H1 (cell line): ENCODE measurements at regions not wholly inside any gene's neighbourhood (a gene's known extent, or its start where the extent isn't known, plus 50 kb on each side); places are given as distances from the start of the nearest gene placed in this dataset.

Experiments used
- CTCF ChIA-PET: fragments of 300-600 bp; sonication (Branson Sonifier 250); formaldehyde crosslinking; loops from one replicate; lab custom pipeline; 2021; ENCODE audit not compliant: partially characterized antibody; lab: Charles Lee
- POLR2A ChIA-PET: fragments of 300-600 bp; sonication (Branson Sonifier 250); formaldehyde crosslinking; loops from one replicate; lab custom pipeline; 2021; ENCODE audit warnings: inconsistent platforms; ENCODE audit not compliant: partially characterized antibody; lab: Charles Lee
- DNase-seq, 2 experiments: peaks; one replicate each; pipeline versions ENCODE4 v3.0.0 to v3.0.0-alpha.2; 2010 to 2022; ENCODE audit warnings: low spot score in 2 of 2, low read depth in 1 of 2, mixed read lengths in 1 of 2
- FAIRE-seq: peaks from 2 replicates; lab custom pipeline; 2011; peaks lifted over from hg19 to GRCh38; lab: Jason Lieb, UNC
- H2AFZ ChIP-seq: 2 replicates; pipeline ENCODE4 v1.8.1; 2012; ENCODE audit warnings: low read length, inconsistent platforms
- H2AK5ac ChIP-seq: 2 replicates; pipeline ENCODE4 v1.6.1; 2013; ENCODE audit warnings: low read depth, low read length
- H2BK120ac ChIP-seq: replicated peaks from 2 replicates; pipeline ENCODE3; 2013; ENCODE audit warnings: low read depth, low read length, inconsistent platforms
- H2BK12ac ChIP-seq: 2 replicates; pipeline ENCODE4 v1.6.1; 2013; ENCODE audit warnings: low read depth, low read length
- H2BK15ac ChIP-seq: 2 replicates; pipeline ENCODE4 v1.6.1; 2013; ENCODE audit warnings: low read length
- H2BK20ac ChIP-seq: 2 replicates; pipeline ENCODE4 v1.6.1; 2013; ENCODE audit warnings: low read length
- H2BK5ac ChIP-seq: 2 replicates; pipeline ENCODE4 v1.6.1; 2013; ENCODE audit warnings: low read depth, low read length
- H3K14ac ChIP-seq: 2 replicates; pipeline ENCODE4 v1.6.1; 2013; ENCODE audit warnings: inconsistent platforms; ENCODE audit not compliant: insufficient read length
- H3K18ac ChIP-seq: 2 replicates; pipeline ENCODE4 v1.6.1; 2013; ENCODE audit warnings: low read length; ENCODE audit errors: extremely low read depth
- H3K23ac ChIP-seq: 2 replicates; pipeline ENCODE4 v1.6.1; 2013; ENCODE audit warnings: inconsistent platforms; ENCODE audit not compliant: insufficient read length
- H3K23me2 ChIP-seq: 2 replicates; pipeline ENCODE4 v1.6.1; 2013; ENCODE audit warnings: low read depth, low read length
- H3K27ac ChIP-seq: 2 replicates; pipeline ENCODE4 v1.6.1; 2011; ENCODE audit warnings: low read depth, low read length, inconsistent platforms
- H3K27me3 ChIP-seq, 4 experiments: replicated peaks in 1 of 4; 1 replicate in 1 of 4; 2 replicates in 3 of 4; pipeline versions ENCODE4 v1.6.1 to v1.8.1; 2011 to 2013; ENCODE audit warnings: low read length in 3 of 4, mild to moderate bottlenecking in 3 of 4, inconsistent platforms in 2 of 4, mixed read lengths in 2 of 4, moderate library complexity in 1 of 4; ENCODE audit not compliant: control insufficient read depth in 3 of 4, insufficient read depth in 3 of 4; ENCODE audit errors: extremely low read depth in 1 of 4
- H3K36me3 ChIP-seq, 4 experiments: 2 replicates each; pipeline versions ENCODE4 v1.6.1 to v1.8.1; 2011 to 2013; ENCODE audit warnings: mild to moderate bottlenecking in 4 of 4, low read length in 3 of 4, moderate library complexity in 2 of 4, control low read depth in 1 of 4, inconsistent platforms in 1 of 4; ENCODE audit not compliant: insufficient read depth in 4 of 4, control insufficient read depth in 2 of 4
- H3K4ac ChIP-seq: replicated peaks from 2 replicates; pipeline ENCODE3; 2013; ENCODE audit warnings: low read length, low read depth, mixed read lengths, inconsistent platforms; ENCODE audit not compliant: insufficient read length
- H3K4me1 ChIP-seq, 4 experiments: replicated peaks in 1 of 4; 1 replicate in 1 of 4; 2 replicates in 3 of 4; pipeline versions ENCODE4 v1.6.1 to v1.8.1; 2011 to 2013; ENCODE audit warnings: low read length in 3 of 4, inconsistent platforms in 2 of 4, mixed read lengths in 1 of 4; ENCODE audit not compliant: insufficient read depth in 4 of 4, control insufficient read depth in 3 of 4
- H3K4me2 ChIP-seq, 2 experiments: 2 replicates each; pipeline versions ENCODE4 v1.6.1 to v1.8.1; 2011 to 2013; ENCODE audit warnings: low read depth in 2 of 2, low read length in 2 of 2, control low read depth in 1 of 2, inconsistent platforms in 1 of 2, mild to moderate bottlenecking in 1 of 2; ENCODE audit not compliant: insufficient read depth in 1 of 2
- H3K4me3 ChIP-seq, 4 experiments: fragments of 200-600, 300-600 bp in 1 of 4; sonication (generic), shearing (Covaris generic), sonication (Bioruptor Twin) in 1 of 4; 2 replicates each; pipeline versions ENCODE4 v1.5.1 to v1.8.1; 2011 to 2016; ENCODE audit warnings: low read length in 4 of 4, low read depth in 3 of 4, control low read depth in 2 of 4, inconsistent platforms in 2 of 4, mild to moderate bottlenecking in 2 of 4, mixed read lengths in 1 of 4, moderate library complexity in 1 of 4; ENCODE audit not compliant: insufficient read depth in 2 of 4; ENCODE audit errors: extremely low read depth in 1 of 4
- H3K56ac ChIP-seq: replicated peaks from 2 replicates; pipeline ENCODE3; 2013; ENCODE audit warnings: low read depth, mild to moderate bottlenecking, mixed read lengths, low read length, inconsistent platforms; ENCODE audit not compliant: insufficient read length
- H3K79me1 ChIP-seq: 2 replicates; pipeline ENCODE4 v1.6.1; 2013; ENCODE audit warnings: low read depth, low read length, control low read depth
- H3K79me2 ChIP-seq, 2 experiments: 2 replicates each; pipeline versions ENCODE4 v1.6.1 to v1.8.1; 2012 to 2013; ENCODE audit warnings: low read length in 2 of 2, mild to moderate bottlenecking in 2 of 2, inconsistent platforms in 1 of 2; ENCODE audit not compliant: insufficient read depth in 2 of 2, control insufficient read depth in 1 of 2
- H3K9ac ChIP-seq, 4 experiments: replicated peaks in 1 of 4; 1 replicate in 1 of 4; 2 replicates in 3 of 4; pipeline versions ENCODE4 v1.6.1 to v1.8.1; 2011 to 2013; ENCODE audit warnings: low read depth in 3 of 4, low read length in 3 of 4, control low read depth in 2 of 4, mild to moderate bottlenecking in 2 of 4, moderate library complexity in 2 of 4, inconsistent platforms in 1 of 4; ENCODE audit errors: extremely low read depth in 1 of 4
- H3K9me3 ChIP-seq, 2 experiments: 2 replicates each; pipeline versions ENCODE4 v1.6.1 to v1.8.1; 2012 to 2013; ENCODE audit warnings: mild to moderate bottlenecking in 2 of 2, moderate library complexity in 2 of 2, control low read depth in 1 of 2, inconsistent platforms in 1 of 2, low read depth in 1 of 2, low read length in 1 of 2, mixed read lengths in 1 of 2; ENCODE audit not compliant: insufficient read depth in 2 of 2
- H4K20me1 ChIP-seq, 2 experiments: replicated peaks in 1 of 2; 2 replicates each; pipeline versions ENCODE3 to v1.8.1; 2011 to 2013; ENCODE audit warnings: inconsistent platforms in 2 of 2, low read length in 2 of 2, mild to moderate bottlenecking in 1 of 2; ENCODE audit not compliant: insufficient read depth in 2 of 2, control insufficient read depth in 1 of 2
- H4K5ac ChIP-seq: 2 replicates; pipeline ENCODE4 v1.6.1; 2013; ENCODE audit warnings: low read length, low read depth, mixed read lengths, inconsistent platforms; ENCODE audit not compliant: insufficient read length
- H4K8ac ChIP-seq: 2 replicates; pipeline ENCODE4 v1.8.0; 2013; ENCODE audit warnings: mild to moderate bottlenecking, moderate library complexity, low read length, inconsistent platforms; ENCODE audit not compliant: insufficient read depth; ENCODE audit errors: extremely low read depth
- H4K91ac ChIP-seq: replicated peaks from 2 replicates; pipeline ENCODE3; 2013; ENCODE audit warnings: low read length, mixed read lengths, inconsistent platforms; ENCODE audit not compliant: insufficient read length
- EGR1 ChIP-seq: IDR thresholded peaks from 2 replicates; pipeline ENCODE4 v1.6.1; 2011; ENCODE audit warnings: low read depth, low read length, borderline replicate concordance
- EZH2 ChIP-seq: fragments of 200-600 bp; sonication (generic); IDR thresholded peaks from 2 replicates; pipeline ENCODE4 v1.7.1; 2012; ENCODE audit warnings: low read depth, mild to moderate bottlenecking, moderate library complexity, low read length, inconsistent platforms; ENCODE audit not compliant: severe bottlenecking
- KDM4A ChIP-seq: IDR thresholded peaks from one replicate; pipeline ENCODE4 v1.7.1; 2012; ENCODE audit warnings: low read depth, mild to moderate bottlenecking, moderate library complexity, low read length, inconsistent platforms; ENCODE audit not compliant: severe bottlenecking
- RFX5 ChIP-seq: IDR thresholded peaks from 2 replicates; pipeline ENCODE4 v1.6.1; 2011; ENCODE audit warnings: low read depth, low read length, improper control_type of control experiment, borderline replicate concordance
- SUZ12 ChIP-seq: fragments of 200-600 bp; sonication (generic); IDR thresholded peaks from 2 replicates; pipeline ENCODE4 v1.6.1; 2012; ENCODE audit warnings: mild to moderate bottlenecking, inconsistent platforms, low read length, moderate library complexity, mixed read lengths
- TEAD4 ChIP-seq: IDR thresholded peaks from 2 replicates; pipeline ENCODE4 v1.6.1; 2012; ENCODE audit warnings: low read depth, low read length, inconsistent platforms, mixed read lengths
- WGBS, 2 experiments: shearing (Covaris generic) in 1 of 2; methylation state at CpG; one replicate each; pipeline versions ENCODE4 v1.1.6 to v1.1.7; 2013 to 2015; ENCODE audit warnings: low lambda C conversion rate in 2 of 2, mixed read lengths in 2 of 2, inconsistent platforms in 1 of 2, low coverage in 1 of 2, missing lambda C conversion rate in 1 of 2; ENCODE audit not compliant: insufficient replicate concordance in 2 of 2, insufficient coverage in 1 of 2, insufficient read length in 1 of 2; ENCODE audit errors: extremely low coverage in 1 of 2, missing lambda C conversion rate in 1 of 2; 5-methylcytosine and 5-hydroxymethylcytosine counted together

DNA sequence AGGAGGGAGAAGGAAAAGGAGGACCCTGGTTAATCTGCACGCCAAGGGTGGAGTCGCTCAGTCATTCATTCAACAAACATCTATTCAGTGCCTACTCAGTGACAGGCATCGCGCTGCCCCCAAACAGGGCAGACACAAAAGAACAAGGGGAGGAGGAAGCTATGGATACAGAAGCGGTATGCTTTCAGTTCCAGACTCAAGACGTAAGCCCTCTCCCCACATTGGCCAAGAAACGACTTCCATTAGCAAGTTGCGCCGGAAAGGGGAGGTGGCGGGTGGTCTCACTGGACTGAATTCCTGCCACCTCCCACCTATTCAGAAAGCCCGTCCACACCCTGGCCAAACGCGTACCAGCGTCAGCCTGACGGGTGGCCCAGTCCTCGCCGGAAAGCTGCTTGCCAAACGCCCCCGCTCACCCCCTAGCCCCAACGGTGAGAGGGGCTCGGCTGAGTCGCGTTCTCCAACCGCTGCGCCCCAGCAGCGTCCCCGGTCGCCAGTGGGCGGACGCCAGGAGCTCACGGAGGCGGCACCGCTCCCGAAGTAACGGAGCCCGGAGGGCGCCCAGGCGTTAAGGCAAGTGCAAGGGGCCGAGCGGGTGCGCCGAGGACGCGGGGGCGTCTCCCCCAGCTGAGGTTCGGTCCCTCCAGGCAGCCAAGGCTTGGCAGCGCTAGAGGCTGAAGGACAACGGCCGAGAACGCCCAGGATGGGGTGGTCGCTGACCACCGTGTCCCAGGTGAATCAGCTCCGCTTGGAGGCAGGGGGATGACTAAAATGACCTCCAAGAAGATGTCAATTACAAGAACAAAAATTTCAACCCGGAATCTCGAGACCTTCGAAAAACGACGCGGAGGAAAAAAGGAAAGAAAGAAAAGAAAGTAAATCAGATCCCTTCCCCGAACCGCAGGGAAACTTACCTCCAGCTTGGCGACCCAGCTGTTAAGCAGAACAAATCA, 470.7 kb downstream of the SOX9 start:
- Histone ChIP-seq H3K4me1 (peaks cover 9 to 28% (median 12%) of the 10 kb centered on the region in 4 experiments), H3K9ac (no peak overlapping the region; a peak in 3 of 7 replicates), H3K4me3 (peak overlapping the region; percentile 56 to 74 (median 70)), H3K79me1 (no peaks in the 10 kb centered on the region), H3K79me2 (no peaks in the 10 kb centered on the region), H2BK120ac (no peak overlapping the region), H2BK5ac (no peak overlapping the region), H2AK5ac (no peak overlapping the region), H3K4ac (no peak overlapping the region), H3K14ac (no peak overlapping the region), H3K9me3 (no peaks in the 10 kb centered on the region), H3K27me3 (peaks cover 8 to 29% (median 22%) of the 10 kb centered on the region in 4 experiments), H3K27ac (no peak overlapping the region), H4K5ac (no peak overlapping the region), H3K18ac (no peak overlapping the region), H2AFZ (no peak overlapping the region), H4K91ac (no peak overlapping the region), H3K36me3 (no peaks in the 10 kb centered on the region), H3K4me2 (peak overlapping the region; percentile 93 to 99), H3K56ac (peak overlapping the region; percentile 35), H2BK15ac (no peak overlapping the region), H2BK12ac (no peak overlapping the region), H4K20me1 (peaks cover 0 to 3% of the 10 kb centered on the region in 2 experiments), H3K23me2 (peaks cover 13% of the 10 kb centered on the region; the same call in 1 of the 2 replicates), H3K23ac (no peak overlapping the region), H2BK20ac (no peak overlapping the region), H4K8ac (0 out of 2 replicates have a peak overlapping the region, but pooled peaks have one; percentile 36)
- 4% methylated on average over 60 of the region's 62 CpGs; no CpG with 5 or more reads in 1 of the 2 experiments for WGBS, 2 experiments
- TF ChIP-seq KDM4A (peak; percentile 39), SUZ12 (peak; percentile 84), EGR1 (peak; percentile 44; the same call in 1 of the 2 replicates), EZH2 (peak; percentile 78), RFX5 (no peak), TEAD4 (0 out of 2 replicates have a peak, but pooled peaks have one; percentile 42)
- no peak for FAIRE-seq
- CTCF ChIA-PET = interaction anchor here (0.6 to 2.1 kb wide), 8 partner anchors 11 to 600 kb away, joined by 3 to 10 read pairs (median 3); no protein-coding TSS in a partner anchor
- POLR2A ChIA-PET = interaction anchor here (0.7 to 2.5 kb wide), 12 partner anchors 11 to 128 kb away, joined by 3 to 25 read pairs (median 4); no protein-coding TSS in a partner anchor
- DNase-seq = peak in 1 of 2 experiments; percentile 60
